ENCODE measurements at regions not wholly inside any gene's neighbourhood (a gene's known extent, or its start where the extent isn't known, plus 50 kb on each side); places are given as distances from the start of the nearest gene placed in this dataset.

DNA sequence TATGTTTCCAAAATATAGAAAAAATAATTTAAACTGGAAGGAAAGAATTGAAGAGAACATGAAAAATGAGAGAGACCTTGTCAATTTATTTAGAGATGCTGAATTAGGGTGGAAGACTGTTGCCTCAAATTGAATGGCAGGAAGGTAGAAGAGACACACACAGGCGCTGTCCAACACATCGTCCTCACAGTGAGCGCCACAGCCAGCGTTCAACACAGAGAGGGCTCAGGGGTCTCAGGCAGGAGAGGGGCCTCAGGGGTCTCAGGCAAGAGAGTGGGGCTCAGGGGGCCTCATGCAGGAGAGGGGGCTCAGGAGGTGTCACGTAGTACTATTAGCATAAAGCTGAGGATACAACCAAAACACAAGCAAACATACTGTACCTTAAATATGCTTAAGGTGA lies 65.7 kb downstream of the TMEM18 start:
- no peak for DNase-seq (ENCODE audit: low read depth)

GRCh38 chr2:610491-610890 lies 66.7 kb downstream of the TMEM18 start:
- DNase-seq (ENCODE audit: low read depth) = no peak

- DNase-seq (ENCODE audit: low read depth) = no peak
These were observed 67.3 kb downstream of the TMEM18 start for GRCh38 chr2:609881-610280.

DNA sequence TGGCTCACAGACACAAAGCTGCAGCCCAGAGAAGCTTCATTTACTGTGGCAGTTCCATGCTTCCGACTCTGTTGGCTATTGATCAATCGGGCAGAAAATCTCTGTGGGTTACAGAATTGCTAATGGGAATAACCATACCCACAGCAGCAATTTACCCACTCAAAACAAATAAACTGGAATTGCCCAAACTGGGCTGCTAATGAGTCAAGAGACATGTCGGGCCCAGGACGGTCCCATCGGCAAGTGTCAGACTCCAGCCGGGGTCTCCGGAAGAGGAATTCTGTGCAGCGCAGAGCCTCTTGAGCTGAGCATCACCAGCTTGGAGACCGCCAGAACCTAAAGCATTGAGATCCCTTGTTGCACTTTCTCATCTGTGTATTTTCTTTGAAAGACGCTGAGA lies 67.8 kb downstream of the TMEM18 start:
- no peak for DNase-seq (ENCODE audit: low read depth)

DNA sequence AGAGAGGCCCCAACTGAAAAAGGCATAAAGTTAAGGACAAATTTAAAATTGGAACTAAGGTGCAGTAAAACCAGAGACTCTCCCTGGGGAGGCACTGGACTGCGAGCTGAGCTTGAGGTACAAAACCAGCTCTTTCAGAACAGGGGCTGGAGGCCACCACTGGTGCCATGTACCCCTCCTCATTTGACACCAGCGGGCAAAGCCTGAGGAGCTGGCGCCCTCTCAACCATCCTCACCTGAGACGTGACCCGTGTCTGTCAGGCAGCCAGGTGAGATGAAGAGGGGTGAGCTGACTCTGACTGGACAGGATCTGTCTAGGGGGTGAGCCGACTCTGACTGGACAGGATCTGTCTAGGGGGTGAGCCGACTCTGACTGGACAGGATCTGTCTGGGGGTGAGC lies 68.5 kb downstream of the TMEM18 start:
- no peak for DNase-seq (ENCODE audit: low read depth)

GRCh38 chr2:608297-608696 lies 68.9 kb downstream of the TMEM18 start:
- no peak for DNase-seq (ENCODE audit: low read depth)

DNA sequence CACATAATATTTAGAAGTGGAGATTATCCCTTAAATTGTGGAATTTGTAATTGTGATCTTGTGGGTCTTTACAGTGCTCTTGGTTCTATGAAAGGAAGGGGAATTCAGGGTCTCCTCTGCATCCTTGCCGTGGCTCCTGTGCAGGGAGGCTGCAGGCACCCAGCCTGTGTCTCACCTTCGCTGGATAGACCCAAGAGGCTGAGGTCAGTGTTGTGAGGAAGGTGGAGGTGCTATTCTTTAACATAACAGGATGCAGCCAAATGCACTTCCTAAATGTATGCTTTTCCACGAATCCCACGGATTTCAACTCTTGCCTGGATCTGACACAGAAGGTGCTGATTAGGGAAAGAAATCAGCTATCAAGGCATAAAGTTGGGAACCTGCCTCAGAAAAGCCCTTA lies 69.5 kb downstream of the TMEM18 start:
- DNase-seq (ENCODE audit: low read depth) = no peak

GRCh38 chr2:607172-607571 lies 70.0 kb downstream of the TMEM18 start:
- DNase-seq (ENCODE audit: low read depth) = no peak

- no peak for DNase-seq (ENCODE audit: low read depth)
These were observed 71.3 kb downstream of the TMEM18 start for GRCh38 chr2:605674-606608.

DNA sequence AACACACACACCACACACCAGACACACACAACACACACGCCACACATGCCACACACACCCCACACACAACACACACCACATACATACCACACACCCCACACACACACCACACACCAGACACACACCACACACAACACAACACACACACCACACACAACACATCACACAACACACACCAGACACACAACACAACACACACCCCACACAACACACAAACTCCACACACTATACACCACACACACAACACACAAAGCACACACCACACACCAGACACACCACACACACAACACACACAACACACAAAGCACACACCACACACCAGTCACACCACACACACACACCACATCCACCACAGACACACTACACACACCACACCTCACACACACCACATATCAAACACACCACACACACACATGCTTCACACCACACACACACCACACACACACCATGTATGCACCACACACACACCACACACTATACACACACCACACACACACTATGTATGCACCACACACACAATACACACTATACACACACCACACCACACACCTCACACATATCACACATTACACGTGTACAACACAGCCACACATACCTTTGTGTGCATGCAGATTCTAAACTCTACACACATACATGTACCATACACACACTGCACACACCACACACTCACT lies 72.2 kb downstream of the TMEM18 start:
- no peak for DNase-seq (ENCODE audit: low read depth)

- no peak for DNase-seq (ENCODE audit: low read depth)
These were observed 72.8 kb downstream of the TMEM18 start for GRCh38 chr2:604385-604784.

GRCh38 chr2:603869-604268 lies 73.3 kb downstream of the TMEM18 start:
- DNase-seq (ENCODE audit: low read depth) = no peak

DNA sequence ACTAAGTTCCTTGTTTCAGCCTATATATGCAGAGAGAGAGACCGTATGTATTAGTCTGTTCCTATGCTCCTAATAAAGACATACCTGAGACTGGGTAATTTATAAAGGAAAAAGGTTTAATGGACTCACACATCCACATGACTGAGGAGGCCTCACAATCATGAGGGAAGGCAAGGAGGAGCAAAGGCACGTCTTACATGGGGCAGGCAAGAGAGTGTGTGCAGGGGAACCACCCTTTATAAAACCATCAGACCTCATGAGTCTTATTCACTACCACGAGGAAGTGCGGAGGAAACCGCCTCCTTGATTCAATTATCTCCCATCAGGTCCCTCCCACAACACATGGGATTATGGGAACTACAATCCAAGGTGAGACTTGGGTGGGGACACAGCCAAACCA lies 73.8 kb downstream of the TMEM18 start:
- DNase-seq (ENCODE audit: low read depth) = no peak

DNA sequence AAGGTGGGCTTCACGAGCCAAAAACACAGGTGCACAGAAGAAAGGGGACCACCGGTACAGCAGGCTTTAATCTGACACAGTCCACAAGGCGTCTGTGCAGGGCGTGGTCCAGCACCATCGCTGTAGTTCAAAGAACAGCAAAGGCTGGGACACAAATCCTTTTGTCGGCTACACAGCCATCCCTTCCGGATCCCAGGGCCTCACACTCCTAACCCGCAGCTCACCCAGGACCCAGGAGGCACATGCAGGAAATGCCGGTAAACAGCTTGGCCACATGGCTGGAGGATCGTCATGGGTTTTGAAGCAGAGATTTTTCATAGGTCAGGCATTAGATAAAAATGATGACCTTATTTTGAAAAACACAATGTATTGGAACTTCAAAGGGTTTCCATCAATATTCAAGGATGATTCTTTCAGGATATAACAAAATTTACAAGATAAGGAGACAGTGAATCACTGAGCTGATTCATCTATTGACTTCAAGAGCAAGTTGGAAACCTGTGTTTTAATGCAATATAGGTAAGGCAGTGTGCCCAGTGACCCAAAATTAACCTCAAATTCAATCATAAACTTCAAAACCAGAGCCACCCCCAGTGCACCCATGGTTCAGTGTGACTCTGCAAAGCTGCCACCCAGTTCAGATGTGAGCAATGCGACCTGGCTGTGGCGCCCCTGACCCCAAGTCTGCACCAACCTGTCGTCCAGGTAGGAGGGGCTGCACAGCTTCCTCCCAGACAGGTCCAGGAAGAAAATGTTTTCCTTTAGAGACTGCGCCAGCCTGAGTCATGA lies 74.4 kb downstream of the TMEM18 start:
- DNase-seq (ENCODE audit: low read depth) = no peak

GRCh38 chr2:601806-602455 lies 75.3 kb downstream of the TMEM18 start:
- DNase-seq (ENCODE audit: low read depth) = no peak

GRCh38 chr2:601387-601698 lies 75.9 kb downstream of the TMEM18 start:
- DNase-seq (ENCODE audit: low read depth) = no peak

GRCh38 chr2:600542-601386 lies 76.4 kb downstream of the TMEM18 start:
- no peak for DNase-seq (ENCODE audit: low read depth)

DNA sequence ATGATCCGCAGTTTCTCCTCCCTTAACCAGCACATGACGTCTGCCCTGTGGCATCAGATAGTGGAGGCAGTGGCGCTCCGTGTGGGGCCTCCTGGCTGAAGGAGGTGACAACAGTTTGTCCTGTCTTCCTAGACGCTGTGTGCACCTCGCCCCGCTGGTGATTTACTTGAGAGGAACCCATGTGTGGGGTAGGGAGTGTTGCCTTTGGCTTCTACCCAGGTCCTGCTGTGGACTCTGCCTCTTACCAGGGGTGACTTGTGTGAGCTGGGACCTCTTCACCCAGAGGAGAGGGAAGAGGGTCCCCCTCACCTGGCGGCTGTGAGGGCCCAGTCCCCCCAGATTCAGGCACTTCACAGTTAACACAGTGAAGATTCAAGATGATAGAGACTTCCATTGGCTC lies 77.6 kb downstream of the TMEM18 start:
- DNase-seq (ENCODE audit: low read depth) = no peak

GRCh38 chr2:598058-598802 lies 79.0 kb downstream of the TMEM18 start:
- no peak for DNase-seq (ENCODE audit: low read depth)

DNA sequence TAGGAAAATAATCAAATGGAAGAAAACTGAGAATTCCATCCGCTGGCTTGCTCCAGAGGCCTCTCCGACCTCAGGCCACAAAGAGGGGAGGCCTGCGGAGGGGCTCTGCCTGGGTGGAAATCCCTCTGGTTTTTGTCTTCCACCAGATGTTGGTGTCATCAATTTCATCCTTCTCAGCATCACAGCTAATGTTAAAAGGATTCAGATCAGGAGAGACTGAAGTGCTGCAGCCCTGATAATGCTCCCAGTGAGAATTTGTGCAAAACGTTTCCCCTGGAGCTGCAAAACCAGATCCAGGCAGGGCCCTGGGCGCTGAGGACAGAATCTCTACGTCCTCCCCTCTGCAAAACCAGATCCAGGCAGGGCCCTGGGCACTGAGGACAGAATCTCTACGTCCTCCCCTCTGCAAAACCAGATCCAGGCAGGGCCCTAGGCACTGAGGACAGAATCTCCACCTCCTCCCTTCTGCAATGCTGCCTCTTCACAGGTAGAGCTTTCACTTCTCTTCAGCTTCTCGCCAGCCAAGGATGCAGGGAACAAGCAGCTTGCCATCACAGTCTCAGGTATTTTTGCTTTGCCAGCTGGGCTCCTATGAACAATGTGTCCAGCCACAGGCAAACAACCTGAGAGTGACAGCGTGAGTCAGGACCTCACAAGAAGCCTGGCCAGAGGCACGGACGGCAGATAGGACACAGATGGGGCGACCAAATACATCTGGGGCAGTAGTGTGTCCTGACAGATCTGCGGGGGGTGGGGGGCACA lies 81.2 kb downstream of the TMEM18 start:
- DNase-seq (ENCODE audit: low read depth) = no peak

Measured in fibroblast of the conjunctiva (primary cell).